ENCODE measurements at regions not wholly inside any gene's neighbourhood (a gene's known extent, or its start where the extent isn't known, plus 50 kb on each side); places are given as distances from the start of the nearest gene placed in this dataset.

DNA sequence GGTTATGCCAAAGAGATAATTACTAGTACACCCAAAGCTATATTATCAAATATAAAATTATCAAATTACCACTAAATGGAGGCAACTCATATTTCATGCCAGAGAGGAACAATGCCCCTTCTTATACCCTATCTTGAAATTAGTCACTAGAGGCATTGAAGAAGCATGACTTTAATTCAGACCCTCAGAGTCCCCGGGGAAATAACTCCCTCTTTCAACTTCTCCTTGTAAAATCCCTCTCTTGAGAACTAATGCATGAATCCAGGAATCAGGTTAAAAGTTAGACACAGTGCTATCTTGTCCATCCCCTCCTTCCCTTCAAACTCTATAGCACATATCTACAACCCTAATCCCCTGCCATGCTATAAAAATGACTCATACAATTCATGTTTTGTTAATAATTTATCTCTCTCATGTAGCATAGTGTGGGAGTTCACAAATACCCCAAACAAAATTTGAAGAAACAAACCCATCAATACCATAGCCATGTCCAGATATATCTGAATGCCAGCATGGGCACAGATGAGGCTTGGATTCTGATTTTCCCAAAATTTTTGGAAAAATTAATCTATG lies 665.4 kb downstream of the KCNA4 start:
- H3K36me3 ChIP-seq (ENCODE audit: control insufficient read depth, insufficient read depth, low read length) = no peaks in the 10 kb centered on the region
- no peak overlapping the region for H3K27ac ChIP-seq (ENCODE audit: low read length)
- no peaks in the 10 kb centered on the region for H3K9me3 ChIP-seq (ENCODE audit: control insufficient read depth, insufficient read depth, low read depth, low read length)
- intact Hi-C loops (cut with micrococcal nuclease; ENCODE audit: unreplicated experiment) = no loop called here
- no peaks in the 10 kb centered on the region for H3K4me1 ChIP-seq (ENCODE audit: control insufficient read depth, insufficient read depth, low read length)
- H3K27me3 ChIP-seq (ENCODE audit: control insufficient read depth, insufficient read depth, low read length) = no peaks in the 10 kb centered on the region; the same call in 1 of the 2 replicates
- DNase-seq (ENCODE audit: low read depth, low spot score) (no peak), ATAC-seq (no peak)
- POLR2A ChIA-PET = no interaction called here
- TF ChIP-seq SIN3A (IDR thresholded peaks at IDR 0.05; ENCODE audit: borderline replicate concordance, insufficient read depth, low read depth, low read length) = no peak
- TF ChIP-seq, protein P1, sequence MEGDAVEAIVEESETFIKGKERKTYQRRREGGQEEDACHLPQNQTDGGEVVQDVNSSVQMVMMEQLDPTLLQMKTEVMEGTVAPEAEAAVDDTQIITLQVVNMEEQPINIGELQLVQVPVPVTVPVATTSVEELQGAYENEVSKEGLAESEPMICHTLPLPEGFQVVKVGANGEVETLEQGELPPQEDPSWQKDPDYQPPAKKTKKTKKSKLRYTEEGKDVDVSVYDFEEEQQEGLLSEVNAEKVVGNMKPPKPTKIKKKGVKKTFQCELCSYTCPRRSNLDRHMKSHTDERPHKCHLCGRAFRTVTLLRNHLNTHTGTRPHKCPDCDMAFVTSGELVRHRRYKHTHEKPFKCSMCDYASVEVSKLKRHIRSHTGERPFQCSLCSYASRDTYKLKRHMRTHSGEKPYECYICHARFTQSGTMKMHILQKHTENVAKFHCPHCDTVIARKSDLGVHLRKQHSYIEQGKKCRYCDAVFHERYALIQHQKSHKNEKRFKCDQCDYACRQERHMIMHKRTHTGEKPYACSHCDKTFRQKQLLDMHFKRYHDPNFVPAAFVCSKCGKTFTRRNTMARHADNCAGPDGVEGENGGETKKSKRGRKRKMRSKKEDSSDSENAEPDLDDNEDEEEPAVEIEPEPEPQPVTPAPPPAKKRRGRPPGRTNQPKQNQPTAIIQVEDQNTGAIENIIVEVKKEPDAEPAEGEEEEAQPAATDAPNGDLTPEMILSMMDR (IDR thresholded peaks at IDR 0.05) = no peak
- in situ Hi-C loops (cut with HindIII; ENCODE audit: low pct_unique_long_range_greater_than_20kb, low sequenced_read_pairs) = no loop called here
- H3K4me3 ChIP-seq (ENCODE audit: low read depth in 2 of 2, low read length in 2 of 2) = no peak overlapping the region
- no TSS peak for BruUV-seq (replicated peaks)
- CTCF ChIA-PET = interaction anchor here (0.6 kb wide), 1 partner anchor 347 kb away, joined by 5 read pairs; no protein-coding TSS in a partner anchor

DNA sequence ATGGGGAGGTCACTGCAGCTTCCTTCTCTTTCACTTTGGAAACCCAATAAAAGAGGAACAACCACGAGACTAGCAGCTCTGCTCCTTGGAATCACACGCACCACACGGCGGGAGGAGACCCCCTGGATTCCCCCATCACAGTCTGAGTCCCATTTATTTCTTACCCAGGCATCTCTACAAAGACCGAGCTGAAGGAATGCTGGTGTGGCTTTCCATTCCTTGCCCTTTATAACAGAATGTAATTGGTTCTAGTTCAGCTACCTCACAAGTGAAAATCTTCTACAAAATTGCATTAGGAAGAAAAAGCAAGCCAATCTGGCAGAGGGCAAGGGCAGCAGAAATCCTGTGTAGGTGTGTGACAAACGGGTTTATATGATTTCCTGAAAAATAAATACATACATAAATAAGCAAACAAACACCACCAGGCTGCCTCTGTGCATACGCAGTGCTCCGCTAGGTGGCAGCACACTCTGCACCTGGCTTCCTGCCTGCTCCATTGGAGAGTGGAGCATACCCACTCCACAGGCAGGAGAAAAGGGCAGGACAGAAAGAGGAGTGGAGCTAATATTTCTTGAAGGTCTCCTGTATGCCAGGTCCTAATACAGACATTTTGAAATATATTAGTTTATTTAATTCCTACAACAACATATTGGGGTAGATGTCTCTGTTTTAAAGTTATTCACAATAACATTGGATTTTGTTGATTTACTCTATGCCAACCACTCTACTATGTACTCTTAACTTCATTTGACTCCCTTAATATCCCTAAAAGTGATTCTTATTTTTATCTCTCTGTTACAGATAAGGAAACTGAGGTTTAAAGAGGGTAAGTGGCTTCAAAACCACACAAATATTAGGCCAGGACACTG lies 673.1 kb downstream of the KCNA4 start:
- Histone ChIP-seq H3K36me3 (ENCODE audit: control insufficient read depth, insufficient read depth, low read length) (no peaks in the 10 kb centered on the region), H3K4me1 (ENCODE audit: control insufficient read depth, insufficient read depth, low read length) (no peaks in the 10 kb centered on the region), H3K27me3 (ENCODE audit: control insufficient read depth, insufficient read depth, low read length) (no peaks in the 10 kb centered on the region), H3K4me3 (ENCODE audit: low read depth in 2 of 2, low read length in 2 of 2) (peak overlapping the region; percentile 0 to 36; a peak in 2 of 4 replicates), H3K27ac (ENCODE audit: low read length) (no peak overlapping the region), H3K9me3 (ENCODE audit: control insufficient read depth, insufficient read depth, low read depth, low read length) (no peaks in the 10 kb centered on the region)
- no TSS peak for BruUV-seq (replicated peaks)
- TF ChIP-seq POLR2AphosphoS5 (IDR thresholded peaks at IDR 0.05; ENCODE audit: low read depth, low read length) (no peak), SIN3A (IDR thresholded peaks at IDR 0.05; ENCODE audit: borderline replicate concordance, insufficient read depth, low read depth, low read length) (no peak)
- TF ChIP-seq, protein P1 (IDR thresholded peaks at IDR 0.05) = peak; percentile 97
- ATAC-seq (peak; percentile 95), DNase-seq (ENCODE audit: low read depth, low spot score) (peak; percentile 54)
- ChIA-PET CTCF (no interaction called here), POLR2A (no interaction called here)
- in situ Hi-C loops (cut with HindIII; ENCODE audit: low pct_unique_long_range_greater_than_20kb, low sequenced_read_pairs) (no loop called here), intact Hi-C loops (cut with micrococcal nuclease; ENCODE audit: unreplicated experiment) (no loop called here)

DNA sequence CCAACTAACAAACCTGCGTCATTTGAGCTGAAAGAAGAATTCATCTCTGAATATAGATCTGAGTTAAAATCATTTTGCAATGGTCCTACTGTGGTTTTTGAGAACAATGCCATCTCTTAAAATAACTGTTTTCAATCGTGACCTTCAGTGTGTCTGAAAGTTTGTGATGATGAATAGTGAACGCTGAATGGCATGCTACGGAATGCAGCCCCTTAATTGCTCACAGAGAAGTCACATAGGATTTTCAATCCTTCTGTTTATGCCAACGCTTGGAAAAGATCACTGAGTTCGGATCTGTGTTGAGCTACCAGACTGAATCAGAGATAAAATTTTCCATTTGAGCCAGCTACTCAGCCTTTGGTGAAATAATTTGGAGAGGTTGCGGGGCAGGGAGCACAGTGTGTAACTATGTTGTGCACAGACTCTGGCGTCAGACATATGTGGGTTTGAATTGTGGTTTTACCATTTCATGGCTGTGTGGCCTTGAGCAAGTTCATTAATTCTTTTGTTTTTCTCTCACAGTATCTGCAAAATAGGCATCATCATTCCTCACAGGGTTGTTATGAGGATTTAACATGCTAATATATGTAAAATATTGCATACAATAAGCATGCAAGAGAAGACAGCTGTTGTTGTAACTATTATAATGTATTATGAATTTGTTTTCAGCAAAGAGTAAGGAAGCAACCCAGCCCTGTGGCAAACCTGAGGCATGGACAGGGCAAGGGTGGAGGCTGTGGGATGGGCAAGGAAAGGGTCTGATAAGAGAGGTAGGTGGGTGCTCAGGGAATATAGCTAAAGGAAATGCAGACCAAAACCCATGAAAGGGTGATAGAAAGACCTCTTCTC lies 679.9 kb downstream of the KCNA4 start:
- Histone ChIP-seq H3K4me3 (ENCODE audit: low read depth in 2 of 2, low read length in 2 of 2) (no peak overlapping the region), H3K27me3 (ENCODE audit: control insufficient read depth, insufficient read depth, low read length) (no peaks in the 10 kb centered on the region), H3K4me1 (ENCODE audit: control insufficient read depth, insufficient read depth, low read length) (no peaks in the 10 kb centered on the region), H3K9me3 (ENCODE audit: control insufficient read depth, insufficient read depth, low read depth, low read length) (no peaks in the 10 kb centered on the region), H3K36me3 (ENCODE audit: control insufficient read depth, insufficient read depth, low read length) (no peaks in the 10 kb centered on the region), H3K27ac (ENCODE audit: low read length) (no peak overlapping the region)
- ATAC-seq = no peak
- TF ChIP-seq POLR2AphosphoS5 (IDR thresholded peaks at IDR 0.05; ENCODE audit: low read depth, low read length) (no peak), SIN3A (IDR thresholded peaks at IDR 0.05; ENCODE audit: borderline replicate concordance, insufficient read depth, low read depth, low read length) (no peak), TCF7L2 (IDR thresholded peaks at IDR 0.05; ENCODE audit: low read depth, low read length) (no peak)
- TF ChIP-seq, protein P1 (IDR thresholded peaks at IDR 0.05) = no peak
- TF ChIP-seq, protein P2, sequence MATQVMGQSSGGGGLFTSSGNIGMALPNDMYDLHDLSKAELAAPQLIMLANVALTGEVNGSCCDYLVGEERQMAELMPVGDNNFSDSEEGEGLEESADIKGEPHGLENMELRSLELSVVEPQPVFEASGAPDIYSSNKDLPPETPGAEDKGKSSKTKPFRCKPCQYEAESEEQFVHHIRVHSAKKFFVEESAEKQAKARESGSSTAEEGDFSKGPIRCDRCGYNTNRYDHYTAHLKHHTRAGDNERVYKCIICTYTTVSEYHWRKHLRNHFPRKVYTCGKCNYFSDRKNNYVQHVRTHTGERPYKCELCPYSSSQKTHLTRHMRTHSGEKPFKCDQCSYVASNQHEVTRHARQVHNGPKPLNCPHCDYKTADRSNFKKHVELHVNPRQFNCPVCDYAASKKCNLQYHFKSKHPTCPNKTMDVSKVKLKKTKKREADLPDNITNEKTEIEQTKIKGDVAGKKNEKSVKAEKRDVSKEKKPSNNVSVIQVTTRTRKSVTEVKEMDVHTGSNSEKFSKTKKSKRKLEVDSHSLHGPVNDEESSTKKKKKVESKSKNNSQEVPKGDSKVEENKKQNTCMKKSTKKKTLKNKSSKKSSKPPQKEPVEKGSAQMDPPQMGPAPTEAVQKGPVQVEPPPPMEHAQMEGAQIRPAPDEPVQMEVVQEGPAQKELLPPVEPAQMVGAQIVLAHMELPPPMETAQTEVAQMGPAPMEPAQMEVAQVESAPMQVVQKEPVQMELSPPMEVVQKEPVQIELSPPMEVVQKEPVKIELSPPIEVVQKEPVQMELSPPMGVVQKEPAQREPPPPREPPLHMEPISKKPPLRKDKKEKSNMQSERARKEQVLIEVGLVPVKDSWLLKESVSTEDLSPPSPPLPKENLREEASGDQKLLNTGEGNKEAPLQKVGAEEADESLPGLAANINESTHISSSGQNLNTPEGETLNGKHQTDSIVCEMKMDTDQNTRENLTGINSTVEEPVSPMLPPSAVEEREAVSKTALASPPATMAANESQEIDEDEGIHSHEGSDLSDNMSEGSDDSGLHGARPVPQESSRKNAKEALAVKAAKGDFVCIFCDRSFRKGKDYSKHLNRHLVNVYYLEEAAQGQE (IDR thresholded peaks at IDR 0.05; ENCODE audit: insufficient read depth in 1 of 2, low read depth in 2 of 2, low read length in 1 of 2) = no peak
- no TSS peak for BruUV-seq (replicated peaks)
- ChIA-PET CTCF (no interaction called here), POLR2A (no interaction called here)
- in situ Hi-C loops (cut with HindIII; ENCODE audit: low pct_unique_long_range_greater_than_20kb, low sequenced_read_pairs) (no loop called here), intact Hi-C loops (cut with micrococcal nuclease; ENCODE audit: unreplicated experiment) (no loop called here)
- DNase-seq (ENCODE audit: low read depth, low spot score) = no peak
